Stomach (tissue), 4 donors: ENCODE measurements at regions not wholly inside any gene's neighbourhood (a gene's known extent, or its start where the extent isn't known, plus 50 kb on each side); places are given as distances from the start of the nearest gene placed in this dataset.

ENCODE experiments used
- EP300 ChIP-seq: sonication (generic); formaldehyde crosslinking; IDR thresholded peaks from one replicate; pipeline ENCODE4 v1.6.1; 2017; ENCODE audit warnings: antibody characterized with exemption
- POLR2A ChIP-seq, 4 donors: fragments of 450-650 bp; IDR thresholded peaks; one replicate each; pipeline ENCODE4 v1.6.1; 2016; ENCODE audit warnings: antibody characterized with exemption in 4 of 4, control low read depth in 2 of 4, mild to moderate bottlenecking in 1 of 4, moderate library complexity in 1 of 4
- POLR2AphosphoS5 ChIP-seq, 3 donors: sonication (generic); formaldehyde crosslinking; IDR thresholded peaks; one replicate each; pipeline ENCODE4 v1.6.1; 2016; ENCODE audit warnings: antibody characterized with exemption in 3 of 3
- TF ChIP-seq, protein P1 (sequence below), 7 experiments: fragments of 450-650 bp in 4 of 7; fragments of 200-600 bp in 3 of 7; sonication (generic) in 3 of 7; IDR thresholded peaks; one replicate each; pipeline ENCODE4 v1.5.1; 2016 to 2019; ENCODE audit warnings: antibody characterized with exemption in 7 of 7, control low read depth in 2 of 7, mild to moderate bottlenecking in 1 of 7

DNA sequence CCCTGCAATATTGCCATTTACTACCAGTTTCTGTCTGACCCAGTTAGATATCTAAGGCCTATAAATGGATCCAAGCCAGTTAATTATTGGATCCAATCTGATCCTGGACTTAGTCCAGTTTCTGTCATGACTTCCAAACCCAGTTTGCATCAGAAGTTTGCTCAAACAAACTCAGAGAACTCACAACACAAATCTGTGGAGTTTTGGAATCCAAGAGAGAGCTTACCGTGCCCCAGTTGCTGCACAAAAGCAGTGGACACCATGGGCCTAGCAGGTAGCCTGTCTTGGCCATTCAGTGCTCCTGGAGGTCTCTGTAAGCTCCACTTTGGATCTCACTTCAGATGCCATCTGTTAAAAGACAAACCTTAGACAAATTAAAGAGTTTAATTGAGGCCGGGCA is 174.5 kb downstream of the AASDH start:
- TF ChIP-seq, protein P1, sequence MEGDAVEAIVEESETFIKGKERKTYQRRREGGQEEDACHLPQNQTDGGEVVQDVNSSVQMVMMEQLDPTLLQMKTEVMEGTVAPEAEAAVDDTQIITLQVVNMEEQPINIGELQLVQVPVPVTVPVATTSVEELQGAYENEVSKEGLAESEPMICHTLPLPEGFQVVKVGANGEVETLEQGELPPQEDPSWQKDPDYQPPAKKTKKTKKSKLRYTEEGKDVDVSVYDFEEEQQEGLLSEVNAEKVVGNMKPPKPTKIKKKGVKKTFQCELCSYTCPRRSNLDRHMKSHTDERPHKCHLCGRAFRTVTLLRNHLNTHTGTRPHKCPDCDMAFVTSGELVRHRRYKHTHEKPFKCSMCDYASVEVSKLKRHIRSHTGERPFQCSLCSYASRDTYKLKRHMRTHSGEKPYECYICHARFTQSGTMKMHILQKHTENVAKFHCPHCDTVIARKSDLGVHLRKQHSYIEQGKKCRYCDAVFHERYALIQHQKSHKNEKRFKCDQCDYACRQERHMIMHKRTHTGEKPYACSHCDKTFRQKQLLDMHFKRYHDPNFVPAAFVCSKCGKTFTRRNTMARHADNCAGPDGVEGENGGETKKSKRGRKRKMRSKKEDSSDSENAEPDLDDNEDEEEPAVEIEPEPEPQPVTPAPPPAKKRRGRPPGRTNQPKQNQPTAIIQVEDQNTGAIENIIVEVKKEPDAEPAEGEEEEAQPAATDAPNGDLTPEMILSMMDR (IDR thresholded peaks at IDR 0.05) = no peak
- TF ChIP-seq POLR2AphosphoS5 (IDR thresholded peaks at IDR 0.05) = no peak
- TF ChIP-seq POLR2A (IDR thresholded peaks at IDR 0.05) = no peak
- no peak for TF ChIP-seq EP300
